ENCODE measurements at regions not wholly inside any gene's neighbourhood (a gene's known extent, or its start where the extent isn't known, plus 50 kb on each side); places are given as distances from the start of the nearest gene placed in this dataset.

DNA sequence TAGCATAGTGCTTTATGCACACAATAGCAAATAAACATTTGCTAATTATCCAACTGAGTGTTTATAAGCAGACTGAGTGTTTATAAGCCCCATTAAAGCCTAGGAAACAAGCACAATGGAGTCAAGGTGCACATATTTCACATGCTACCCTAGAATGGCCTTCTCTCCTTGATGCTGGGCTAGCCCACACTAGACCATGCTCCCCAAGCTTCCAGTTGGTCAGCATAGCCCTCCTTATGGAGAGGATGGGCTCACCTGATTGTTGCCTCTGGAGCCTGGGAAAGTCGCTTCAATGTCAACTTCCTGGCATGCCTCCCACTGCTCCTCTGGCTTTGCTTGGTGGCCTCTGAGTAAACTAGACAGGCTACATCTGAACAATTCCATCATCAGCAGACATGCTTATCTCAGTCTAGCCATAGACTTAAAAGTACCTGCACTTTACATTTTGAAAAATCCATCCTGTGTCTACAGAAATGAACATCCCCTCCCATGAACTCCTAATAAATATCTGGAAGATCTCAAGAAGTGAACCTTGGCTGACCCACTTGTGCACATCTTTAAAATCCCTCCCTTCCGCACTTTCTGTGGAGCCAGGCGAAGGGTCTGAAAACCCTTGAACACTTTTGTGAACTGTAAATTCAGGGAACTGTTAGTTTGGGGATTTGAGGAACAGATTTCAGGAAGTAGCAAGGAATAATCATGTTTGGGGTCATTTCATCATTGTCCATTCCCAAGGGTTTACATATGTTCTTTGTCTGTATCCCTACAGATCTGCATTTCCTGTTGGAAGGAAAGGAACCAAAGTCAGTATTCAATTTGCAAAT lies 486.6 kb downstream of the ARHGEF28 start:
- no peak for DNase-seq

DNA sequence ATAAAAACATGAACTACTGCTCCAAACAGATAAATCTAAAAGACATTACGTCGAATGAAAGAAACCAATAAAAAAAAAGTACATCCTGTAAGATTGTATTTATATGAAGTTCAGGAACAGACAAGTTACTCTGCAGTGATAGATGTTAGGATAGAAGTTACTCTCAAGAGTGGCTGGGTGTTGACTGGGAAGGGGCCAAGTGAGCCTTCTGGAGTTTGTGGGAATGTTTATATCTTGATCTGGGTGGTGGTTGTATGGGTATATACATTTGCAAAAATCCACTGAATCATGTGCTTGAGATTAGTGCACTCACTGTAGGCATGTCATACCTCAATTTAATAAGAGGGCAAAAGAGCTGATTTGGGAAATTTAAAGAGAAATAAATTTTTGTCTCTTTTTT lies 485.8 kb downstream of the ARHGEF28 start:
- DNase-seq, result no peak

DNA sequence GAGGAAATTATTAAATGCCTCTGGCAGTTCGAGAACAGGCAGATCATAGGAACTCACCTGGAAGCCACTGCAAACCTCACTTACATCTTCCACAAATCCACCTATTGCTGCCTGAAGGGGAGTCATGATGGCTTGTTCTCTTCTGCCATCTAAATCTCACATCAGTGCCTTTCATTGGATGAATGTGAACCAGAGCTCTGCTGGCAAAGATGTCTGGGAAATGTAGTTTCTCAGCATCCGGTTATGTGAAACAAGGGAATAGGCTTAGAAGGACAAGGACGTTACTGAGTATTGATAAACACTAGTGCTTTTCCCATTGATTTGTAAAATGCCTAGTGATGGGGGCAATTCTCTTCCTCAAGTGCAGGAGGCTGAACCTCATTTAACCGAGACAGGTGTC lies 483.3 kb downstream of the ARHGEF28 start:
- no peak for DNase-seq

DNA sequence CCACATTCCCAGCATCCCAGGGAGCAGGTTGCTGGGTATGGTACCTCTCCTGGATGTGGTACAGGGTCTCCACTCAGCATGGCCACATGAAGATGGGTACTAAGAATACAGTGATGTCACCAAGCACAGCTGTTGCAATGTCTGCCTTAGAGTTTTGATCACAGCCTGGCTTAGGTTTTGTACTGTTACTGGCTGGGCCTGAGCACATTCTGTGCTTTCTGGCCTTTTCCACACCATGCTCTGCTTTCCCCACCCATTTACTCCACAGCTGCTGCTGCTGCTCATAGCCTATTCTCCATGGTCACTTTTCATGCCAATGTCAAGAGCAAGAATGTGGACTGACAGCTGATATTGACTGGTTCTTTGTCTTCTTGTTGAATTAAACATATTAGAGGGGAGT lies 481.9 kb downstream of the ARHGEF28 start:
- no peak for DNase-seq

DNA sequence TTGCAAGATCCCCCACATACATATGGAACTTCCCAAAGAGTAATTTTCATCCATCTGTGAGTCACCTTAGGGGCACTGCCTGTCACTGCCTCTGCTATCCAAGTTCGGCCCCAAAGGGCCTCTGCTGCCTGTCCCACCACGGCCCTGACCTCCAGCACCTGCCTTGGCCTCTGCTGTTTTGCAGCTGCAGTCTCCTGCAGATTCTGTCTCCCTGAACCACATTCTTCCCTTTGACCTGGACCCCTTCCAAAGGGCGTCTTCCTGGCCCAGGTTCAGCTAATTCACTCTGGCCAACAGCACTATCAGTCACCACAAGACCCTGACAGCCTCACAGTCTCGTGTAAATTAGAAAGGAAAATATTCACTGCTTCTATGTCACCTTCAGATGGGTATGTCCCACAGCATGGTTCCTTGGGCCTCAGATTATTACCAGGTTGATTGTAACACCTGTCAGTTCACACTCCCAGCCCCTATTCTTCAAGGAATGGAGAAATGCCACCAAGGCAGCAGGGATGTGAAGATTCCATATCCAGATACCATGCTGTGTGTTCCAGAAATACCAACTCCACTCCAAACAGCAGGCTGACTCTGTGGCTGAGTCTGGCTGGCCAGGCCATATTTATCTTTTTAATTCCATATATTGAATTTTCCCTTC lies 479.3 kb downstream of the ARHGEF28 start:
- DNase-seq, result no peak

DNA sequence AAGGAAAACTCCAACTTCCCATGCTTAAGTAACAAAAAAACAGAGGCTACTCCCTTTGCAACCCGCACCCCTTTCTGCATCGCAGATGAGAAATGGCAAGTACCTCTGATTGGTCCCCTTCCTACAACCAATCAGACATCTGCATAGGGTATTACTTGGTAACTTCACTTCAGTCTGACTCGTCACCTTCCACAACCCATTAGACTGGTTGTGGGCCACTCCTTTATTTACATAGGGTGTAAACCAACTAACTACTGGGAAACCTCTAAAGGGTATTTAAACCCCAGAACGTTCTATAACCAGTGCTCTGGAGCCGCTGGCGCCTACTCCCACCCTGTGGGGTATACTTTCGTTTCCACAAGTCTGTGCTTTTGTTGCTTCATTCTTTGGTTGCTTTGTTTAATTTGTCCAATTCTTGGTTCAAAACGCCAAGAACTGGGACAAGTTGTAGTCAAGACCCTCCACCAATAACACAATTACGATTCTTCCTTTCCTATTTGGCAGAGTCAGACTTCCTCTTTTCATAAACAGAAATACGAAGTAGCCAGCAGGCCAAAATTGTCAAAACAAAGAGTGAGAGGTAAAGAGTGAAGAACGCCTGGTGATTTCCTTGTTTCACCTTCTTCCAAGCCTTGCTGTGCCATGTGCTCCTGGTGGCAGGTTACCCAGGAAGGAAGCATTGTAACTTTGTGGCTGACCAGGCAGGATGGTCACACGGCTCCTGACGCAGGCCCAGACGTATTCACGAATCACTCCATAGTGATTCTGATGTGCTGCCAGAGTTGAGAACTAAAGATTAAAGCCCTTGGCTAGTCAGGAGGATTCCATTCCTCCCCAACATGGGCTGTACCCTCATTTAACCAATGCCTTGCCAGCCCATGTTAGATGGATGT lies 477.4 kb downstream of the ARHGEF28 start:
- no peak for DNase-seq

DNA sequence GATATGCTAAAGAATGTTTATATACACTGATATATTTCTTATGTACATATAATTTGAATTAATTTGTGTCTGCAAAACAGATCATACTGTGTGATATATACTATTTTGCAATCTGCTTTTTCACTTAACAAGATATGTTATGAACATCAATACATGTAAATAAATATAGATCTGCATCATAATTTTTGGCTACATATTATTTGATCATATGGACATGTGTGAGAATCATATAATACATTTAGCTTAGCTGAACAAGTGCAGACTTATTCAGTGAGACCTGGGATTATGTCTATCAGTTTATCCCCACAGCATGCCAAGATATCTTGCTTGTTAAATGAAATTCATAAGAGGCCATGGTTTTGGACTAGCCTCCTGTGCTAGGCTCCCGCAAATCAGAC lies 474.3 kb downstream of the ARHGEF28 start:
- DNase-seq, result no peak

DNA sequence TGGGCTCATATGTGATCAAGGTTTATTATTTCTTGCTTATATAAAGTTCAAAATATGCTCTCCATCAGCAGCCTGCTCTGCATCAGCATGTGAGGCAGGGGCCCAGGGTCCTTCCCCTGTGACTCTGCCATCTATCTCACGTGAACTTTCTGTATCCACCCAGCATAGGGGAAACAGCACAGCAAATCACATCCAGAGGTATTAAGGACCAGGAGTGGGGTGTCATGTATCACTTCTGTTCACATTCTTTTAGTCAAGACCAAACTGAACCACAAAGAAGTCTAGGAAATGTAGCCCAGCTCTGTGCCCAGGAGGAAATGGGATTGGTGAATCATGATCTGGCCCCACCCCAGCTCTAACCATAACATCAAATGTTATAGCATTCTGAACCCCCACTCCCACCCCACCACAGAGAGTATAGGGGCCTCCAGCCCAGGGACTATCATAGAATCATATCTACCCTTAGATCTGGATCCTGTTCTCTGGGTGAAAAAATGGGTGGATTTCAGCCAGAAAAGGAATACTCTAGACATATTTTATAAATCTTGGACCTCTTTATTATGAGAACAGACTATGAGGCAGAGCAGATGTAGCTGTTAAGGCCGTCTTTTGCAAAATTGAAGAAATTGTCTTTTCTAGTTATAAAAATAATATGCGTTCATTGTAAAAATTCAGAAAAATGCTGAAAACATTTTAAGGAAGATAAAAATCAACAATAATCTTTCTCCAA lies 473.7 kb downstream of the ARHGEF28 start:
- DNase-seq, result no peak

DNA sequence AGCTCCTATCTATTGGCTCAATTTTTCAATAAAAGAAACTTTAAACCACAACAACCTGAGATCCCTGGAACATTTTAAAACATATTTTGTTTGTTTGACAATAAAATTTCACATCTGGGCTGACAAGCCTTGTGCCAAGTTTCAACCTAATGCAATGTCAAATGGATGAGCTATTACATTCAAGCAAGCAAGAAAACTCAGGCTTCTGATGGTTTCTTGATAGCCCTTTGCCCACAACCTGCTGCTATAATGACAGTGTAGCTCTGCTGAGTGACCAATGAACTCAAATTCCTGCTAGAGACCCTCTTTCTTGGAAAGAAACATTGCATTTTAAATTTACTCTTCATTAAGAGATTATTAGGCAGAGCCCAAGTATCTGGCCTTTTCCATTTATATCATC lies 472.9 kb downstream of the ARHGEF28 start:
- no peak for DNase-seq

DNA sequence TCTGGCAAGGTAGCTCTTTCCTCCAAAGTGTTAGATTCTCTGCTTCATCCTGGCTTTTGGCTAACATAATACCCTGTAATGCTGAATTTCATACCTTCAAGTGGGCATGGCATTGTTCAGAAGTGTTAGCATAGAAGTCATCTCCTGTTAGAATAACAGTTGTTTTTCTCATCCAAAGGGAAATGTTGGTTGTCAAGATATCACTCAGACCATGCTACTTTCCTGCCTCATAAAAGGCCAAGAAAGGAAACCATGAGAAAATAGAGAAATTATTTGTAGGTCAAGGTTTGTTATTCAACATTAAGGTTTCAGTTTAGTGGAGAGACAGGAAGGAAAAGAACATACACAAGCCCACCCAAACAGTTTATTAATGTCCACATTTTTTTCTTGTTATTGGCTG lies 472.5 kb downstream of the ARHGEF28 start:
- DNase-seq, result no peak

DNA sequence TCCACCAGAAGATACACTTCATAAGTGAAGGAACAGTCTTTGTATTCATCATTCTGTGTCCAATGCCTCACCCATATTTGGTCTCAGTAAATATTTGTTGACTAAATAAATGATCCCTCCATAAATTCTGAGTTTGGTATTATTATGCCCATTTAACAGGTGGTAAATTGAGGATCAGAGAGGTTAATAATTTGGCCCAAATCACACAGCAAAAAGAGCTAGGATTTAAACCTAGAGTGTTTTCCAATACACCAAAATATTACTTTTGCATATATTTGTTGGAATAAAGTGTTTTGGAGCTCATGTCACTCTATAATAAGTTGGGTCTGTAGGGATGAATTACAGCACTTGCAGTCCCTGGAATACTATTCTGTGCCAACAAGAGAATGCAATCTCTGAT lies 470.3 kb downstream of the ARHGEF28 start:
- no peak for DNase-seq

DNA sequence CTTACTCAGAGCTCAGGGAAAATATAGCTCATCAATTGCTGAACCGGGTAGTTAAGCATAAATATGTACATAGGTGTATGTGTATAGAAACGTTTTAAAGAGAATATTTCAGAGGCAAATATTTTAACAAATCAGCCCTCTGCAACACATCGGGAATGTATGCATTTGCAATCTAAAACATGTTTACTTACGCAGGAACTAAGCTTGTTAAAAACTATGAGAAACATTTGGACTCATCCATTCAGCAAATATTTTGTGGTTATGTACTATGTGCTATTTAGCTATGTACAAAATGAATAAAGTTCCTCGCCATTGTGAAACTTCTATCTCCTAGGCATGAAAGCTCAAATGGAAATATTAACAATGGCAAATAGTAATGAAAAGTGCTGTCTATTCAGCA lies 469.9 kb downstream of the ARHGEF28 start:
- DNase-seq, result no peak

DNA sequence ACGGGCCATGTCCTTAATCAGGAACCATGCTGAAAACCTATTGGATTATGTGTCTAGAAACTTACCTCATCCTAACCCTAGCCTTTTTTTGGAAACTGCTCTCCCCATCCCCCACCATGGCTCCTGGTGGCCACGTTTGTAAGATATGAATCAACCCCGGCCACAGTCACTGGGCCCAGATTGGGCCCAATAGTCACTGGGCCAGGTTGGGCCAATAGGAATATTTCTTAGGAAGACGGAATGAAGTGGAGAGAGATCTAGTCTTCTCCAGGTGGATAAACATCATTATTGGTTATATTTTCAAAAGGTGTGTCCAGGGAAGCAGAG lies 468.7 kb downstream of the ARHGEF28 start:
- DNase-seq, result no peak

DNA sequence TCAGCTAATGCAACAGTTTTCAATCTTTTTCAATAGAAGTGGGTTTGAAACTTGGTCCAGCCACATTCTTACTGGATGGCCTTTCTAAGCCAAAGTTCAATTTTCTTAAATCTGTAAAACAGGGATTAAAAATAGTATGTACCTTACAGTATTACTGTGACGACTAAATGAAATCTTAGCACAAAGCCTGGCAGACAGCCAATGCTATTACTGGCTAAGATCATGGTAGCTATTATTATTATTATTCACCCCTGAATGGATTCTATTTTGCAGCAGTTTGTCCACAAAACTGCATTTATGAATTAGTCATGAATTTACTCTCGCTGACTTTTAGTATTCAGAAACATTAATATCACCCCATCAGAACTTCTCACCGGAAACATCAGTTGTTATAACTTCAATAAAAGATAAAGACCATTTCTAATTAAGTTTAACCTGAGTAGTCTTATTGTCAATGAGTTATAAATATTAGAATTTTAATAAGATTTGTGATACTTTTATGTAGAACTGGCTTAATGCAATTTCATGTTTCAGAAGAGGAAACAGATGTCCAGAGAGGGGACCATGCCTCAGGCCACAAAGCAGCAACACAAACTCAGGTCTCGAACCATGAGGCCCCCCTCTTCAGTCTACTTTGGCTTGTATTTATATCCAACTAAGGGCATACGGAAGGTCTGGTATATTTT lies 468.2 kb downstream of the ARHGEF28 start:
- DNase-seq, result no peak

DNA sequence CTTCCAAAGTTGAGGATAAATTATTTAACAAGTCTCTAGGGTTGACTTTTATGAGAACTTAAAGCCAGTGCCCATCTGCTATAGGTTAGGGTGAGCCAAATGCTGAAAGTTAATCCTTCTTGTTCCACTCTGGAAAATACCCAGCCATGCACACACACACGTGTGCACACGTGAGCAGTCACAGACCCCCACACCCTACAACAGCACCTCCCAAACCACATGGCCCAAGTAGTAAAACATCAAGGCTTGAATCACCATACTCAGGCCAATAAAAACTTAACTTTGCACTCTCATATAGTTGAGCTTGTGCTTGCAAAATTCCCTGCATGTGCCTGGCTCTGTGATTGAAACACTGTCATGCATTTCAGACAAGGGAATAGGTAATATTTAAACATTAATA lies 467.6 kb downstream of the ARHGEF28 start:
- DNase-seq, result no peak

DNA sequence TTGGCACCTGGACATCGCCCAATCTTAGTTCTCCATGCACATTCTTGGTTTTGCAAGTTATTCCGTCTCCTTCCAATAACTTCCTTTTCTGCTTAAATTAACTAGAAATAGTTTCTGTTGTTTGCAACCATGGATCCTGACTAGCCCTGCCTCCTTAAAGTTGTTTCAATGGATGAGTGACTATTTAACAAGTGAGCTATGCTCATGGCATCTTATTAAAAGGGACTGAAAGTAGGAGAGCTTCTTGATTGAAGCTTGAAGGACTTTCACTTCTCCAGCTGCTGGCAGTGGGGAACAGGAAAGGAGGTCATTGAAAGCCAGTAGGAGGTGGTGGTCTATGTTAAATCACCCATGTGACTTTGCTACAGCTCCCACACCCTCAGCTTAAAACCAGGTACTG lies 466.8 kb downstream of the ARHGEF28 start:
- no peak for DNase-seq

DNA sequence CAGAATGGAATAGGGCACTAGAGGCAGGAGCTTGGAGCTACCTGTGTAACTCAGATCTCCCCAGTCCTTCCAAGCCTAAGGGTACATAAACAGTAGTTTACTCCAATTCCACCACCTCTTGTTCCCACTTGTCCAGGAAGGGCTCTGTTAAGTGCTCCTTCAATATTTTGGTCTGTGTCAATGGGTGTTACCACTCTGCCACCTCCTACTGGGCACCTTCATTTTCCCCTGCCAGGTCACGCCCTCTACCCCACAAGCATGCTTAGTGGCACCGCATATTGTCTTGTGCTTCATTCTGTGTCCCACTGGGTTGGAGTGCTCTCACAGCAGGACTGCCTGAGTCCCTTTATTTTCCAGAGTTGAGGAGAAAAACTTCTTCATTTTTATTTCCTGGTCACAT lies 459.8 kb downstream of the ARHGEF28 start:
- no peak for DNase-seq

DNA sequence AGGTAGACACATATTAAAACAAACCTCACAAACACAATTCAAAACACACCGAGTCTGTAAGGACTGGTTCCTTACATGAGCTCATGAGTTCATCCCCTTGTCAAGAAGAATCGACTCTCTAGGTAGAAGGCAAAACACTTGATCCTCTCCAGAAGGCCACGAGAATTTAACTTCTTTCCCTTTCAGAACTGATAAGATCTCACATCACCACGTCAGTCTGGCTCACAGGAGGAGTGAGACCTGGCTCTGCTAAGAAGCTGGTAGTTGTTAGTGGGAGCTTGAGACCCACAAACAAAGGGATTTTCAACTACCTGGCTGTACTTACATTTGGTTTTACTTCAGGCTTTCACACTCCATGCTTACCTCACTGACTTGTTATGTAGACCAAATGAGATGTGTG lies 459.2 kb downstream of the ARHGEF28 start:
- DNase-seq, result no peak

DNA sequence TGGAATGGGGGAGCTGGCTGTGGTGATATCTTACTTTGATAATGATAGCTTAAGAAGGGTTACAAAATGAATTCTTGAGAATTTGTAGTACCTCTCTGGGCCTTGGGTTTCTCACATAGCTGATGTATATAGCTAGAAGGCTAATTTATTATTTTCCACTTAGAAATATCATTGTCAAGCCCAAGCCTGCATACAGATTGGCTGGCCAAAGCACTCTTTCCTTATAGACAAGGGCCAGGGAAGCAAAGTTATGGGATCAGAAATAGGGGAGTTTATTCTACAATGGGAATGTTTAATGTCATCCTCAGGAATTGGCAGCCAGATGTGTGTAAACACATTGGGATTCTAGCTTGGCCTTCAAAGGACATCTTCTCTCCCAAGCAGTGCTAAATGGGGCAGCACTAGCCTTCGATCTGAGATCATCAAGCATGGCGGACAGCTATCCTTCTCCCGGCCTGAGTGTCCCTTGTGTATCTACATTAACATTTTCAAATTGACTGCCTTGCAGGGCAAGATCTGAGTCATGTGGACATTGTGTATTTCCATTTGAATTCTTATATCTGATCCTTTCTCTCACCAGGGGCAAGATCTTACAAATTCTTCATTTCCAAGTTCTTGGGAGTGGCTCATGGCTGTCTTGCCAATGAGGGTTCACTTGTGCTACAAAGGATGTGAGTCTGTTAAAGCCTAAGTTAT lies 457.2 kb downstream of the ARHGEF28 start:
- no peak for DNase-seq

DNA sequence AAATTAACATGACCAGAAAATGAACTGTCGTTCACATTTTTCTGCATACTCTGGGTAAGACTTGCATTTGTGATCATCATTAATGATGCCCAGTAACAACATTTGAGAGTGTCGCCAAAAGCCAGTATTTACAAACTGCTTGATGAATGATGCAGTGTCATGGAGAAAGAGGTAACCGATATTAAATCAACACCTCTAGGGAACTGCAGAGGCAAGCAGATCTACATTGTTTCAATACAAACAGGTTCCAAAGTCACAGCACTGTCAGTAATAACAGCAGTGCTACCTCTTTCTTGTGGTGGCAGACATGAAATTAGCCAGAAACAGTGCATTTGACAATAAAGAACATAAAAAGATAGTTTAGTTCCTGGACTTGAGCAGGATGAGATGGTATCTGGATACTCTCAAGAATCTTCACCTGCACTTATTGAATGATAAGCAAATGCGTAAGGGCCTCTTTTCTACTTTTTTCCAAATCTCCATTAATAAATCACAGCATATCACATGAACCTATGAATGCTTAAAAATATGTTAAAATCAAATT lies 456.6 kb downstream of the ARHGEF28 start:
- DNase-seq, result no peak

DNA sequence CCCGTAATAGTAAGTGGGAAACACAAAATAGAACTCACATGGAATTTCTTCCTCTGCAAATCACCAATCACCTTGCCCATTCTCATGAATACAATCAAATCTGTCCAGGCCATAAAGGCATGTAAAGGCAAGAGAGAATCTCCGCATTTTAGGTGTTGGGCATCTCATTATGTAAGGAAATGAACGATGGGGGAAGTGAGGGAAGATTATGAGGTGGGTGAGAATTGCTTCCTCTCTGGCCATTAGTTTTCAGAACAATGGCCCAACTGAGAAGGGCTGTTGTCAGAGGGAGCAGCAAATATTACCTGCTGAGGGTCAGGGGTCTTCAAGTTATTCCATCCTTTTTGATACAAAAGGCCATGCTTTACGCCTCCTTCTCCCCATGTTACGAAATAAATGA lies 455.1 kb downstream of the ARHGEF28 start:
- no peak for DNase-seq
